AG08395 (cell line): ENCODE measurements at regions not wholly inside any gene's neighbourhood (a gene's known extent, or its start where the extent isn't known, plus 50 kb on each side); places are given as distances from the start of the nearest gene placed in this dataset.

ENCODE experiments used
- DNase-seq: peaks from one replicate; pipeline ENCODE4 v3.0.0; 2012; ENCODE audit warnings: mixed read lengths, low spot score

DNA sequence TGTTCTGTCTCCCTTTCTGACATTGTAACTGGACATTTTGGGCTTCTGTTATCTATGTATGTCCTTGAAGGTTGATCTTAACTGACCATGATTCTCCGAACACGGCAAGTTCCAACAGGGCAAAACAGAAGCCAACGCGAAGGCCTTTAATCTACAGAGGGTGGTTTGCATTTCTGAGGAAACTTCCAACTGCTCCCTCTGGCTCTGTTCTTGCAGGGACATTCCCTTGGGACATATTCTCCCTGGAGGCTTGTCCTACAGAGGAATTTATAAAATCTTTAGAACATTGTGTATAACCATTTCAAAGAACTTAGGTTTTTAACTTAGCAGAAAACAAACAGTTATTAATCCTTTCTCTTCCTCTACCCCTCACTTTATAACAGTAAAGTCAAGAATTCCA, 189.0 kb upstream of the CDYL start:
- no peak for DNase-seq

DNA sequence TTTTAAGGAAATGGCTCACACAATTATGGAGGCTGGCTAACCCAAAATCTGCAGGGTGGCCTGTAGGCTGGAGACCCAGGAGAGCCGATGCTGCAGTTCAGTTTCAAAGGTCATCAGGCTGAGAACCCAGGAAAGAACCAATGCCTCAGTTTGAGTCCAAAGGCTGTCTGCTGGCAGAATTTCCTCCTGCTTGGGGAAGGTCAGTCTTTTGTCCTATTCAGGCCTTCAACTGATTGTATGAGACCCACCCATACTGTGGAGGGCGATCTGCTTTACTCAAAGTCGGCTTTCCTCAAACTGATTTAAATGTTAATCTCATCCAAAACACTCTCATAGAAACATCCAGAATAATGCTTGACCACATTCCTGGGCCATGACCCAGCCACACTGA, 189.7 kb upstream of the CDYL start:
- DNase-seq = no peak

DNA sequence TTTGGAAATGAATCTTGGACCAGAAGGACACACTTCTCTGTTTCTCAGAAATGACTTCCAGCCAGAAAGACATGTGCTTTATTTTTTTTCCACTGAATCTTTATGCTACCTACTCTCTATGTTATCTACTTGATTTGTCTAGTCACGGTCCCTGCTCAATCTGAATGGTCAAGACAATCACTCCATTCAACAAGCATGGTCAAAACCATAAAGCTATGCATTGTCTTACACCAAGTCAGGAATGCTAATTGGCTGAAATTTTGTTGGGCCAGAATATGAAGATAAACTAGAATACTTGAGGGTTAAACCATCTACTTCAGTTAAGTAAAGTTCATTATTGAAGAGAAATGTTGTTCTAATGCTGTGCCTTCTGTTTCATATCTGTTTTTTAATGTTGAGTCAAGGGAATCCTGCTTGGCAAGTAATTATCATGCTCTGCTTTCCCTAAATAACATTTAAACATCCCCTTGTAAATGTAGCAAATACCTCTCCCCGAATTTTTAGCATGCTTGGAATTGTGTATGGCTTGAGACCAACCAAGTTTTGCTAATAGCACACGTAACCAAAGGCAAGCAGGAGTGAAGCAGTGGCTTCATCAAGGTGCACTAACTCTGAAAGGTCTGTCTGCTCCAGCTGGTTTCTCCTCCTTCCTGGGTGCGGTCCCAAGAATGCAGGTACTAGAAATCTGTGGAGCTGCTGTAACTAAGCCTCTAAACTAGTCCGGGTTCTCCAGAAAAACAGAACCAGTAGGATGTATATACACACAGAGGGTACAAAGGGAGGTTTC, 190.3 kb upstream of the CDYL start:
- DNase-seq = no peak

DNA sequence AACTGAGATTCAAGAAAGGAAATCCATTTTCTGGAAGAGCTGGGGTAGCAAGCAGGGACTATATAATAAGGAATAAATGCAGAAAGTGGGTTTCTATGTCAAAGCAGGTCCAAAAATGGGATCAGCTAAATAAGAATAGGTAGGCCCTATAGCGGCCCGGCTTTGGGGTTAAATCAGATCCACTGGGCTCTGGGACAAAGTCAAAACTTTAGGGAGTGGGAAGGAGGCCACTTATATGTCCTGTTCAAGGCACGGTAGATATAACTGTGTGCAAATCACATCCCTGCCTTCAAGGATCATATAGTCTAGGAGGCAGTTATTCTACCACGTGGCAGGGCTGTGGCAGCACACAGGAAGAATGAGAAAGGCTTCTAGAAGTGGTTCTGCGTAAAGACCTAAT, 191.4 kb upstream of the CDYL start:
- no peak for DNase-seq

- no peak for DNase-seq
Measured at GRCh38 chr6:4582506-4583417, 193.4 kb upstream of the CDYL start.

GRCh38 chr6:4581468-4582385, 194.5 kb upstream of the CDYL start:
- DNase-seq = peak; percentile 90

DNA sequence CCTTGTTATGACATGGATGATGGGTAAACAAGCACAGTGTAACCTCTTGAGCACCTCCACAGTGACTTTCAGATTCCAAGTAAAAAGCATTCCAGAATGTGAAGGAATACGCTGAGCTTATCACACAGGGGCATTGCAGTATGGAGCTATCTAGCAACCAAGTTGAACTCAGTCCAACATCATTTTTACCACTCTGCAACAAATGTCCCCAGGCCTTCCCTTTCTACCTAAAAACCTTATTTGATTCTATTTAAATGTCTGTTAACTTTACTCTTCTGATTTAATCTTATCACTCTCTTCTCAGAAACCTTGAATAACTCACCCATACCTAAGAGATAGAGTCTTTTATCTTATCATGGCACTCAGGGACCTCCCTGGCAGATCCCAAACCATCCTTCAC, 195.8 kb upstream of the CDYL start:
- DNase-seq = no peak

GRCh38 chr6:4577406-4577805, 198.8 kb upstream of the CDYL start:
- DNase-seq = peak; percentile 82

GRCh38 chr6:4575714-4576113, 200.5 kb upstream of the CDYL start:
- DNase-seq = no peak

DNA sequence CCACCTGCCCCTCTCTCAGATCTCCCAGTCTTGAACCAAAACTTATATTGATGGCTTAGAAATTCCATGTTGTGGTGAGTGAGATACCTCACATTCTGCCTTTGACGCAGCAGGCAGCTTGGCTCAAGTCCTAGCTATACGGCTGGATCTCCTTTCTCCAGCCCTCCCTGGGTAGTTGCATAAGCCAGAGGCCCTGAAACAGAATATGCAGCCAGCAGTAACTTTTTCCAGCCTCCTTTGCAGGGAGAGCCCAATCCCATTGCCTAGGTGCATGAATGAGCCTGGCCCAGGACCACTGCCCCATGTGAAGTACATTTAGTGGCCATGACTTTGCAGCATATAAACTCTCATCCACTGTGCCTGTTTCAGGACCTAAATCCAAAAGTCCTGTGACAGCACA, 202.2 kb upstream of the CDYL start:
- DNase-seq = peak; percentile 13

- no peak for DNase-seq
Measured at GRCh38 chr6:4571011-4571410, 205.2 kb upstream of the CDYL start.

- no peak for DNase-seq
Measured at GRCh38 chr6:4568138-4568537, 208.1 kb upstream of the CDYL start.

DNA sequence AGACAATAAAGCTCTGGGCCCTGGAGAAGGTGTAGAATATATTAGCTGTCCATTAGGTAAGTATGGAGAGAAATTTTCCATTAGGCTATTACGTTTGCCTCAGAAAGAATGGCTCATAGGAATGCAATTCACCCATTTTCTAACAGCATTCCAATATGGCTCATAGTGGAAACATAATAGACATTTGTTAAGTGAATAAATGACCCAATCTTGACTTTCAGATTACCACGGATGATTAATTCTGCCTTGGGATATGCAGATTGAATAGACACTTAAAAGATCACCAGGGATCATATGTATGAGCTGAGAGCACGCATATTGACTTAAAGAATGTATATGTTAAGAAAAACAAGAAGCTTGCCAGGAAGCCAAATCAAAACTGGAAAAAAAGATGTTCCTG, 209.1 kb upstream of the CDYL start:
- peak; percentile 60 for DNase-seq

DNA sequence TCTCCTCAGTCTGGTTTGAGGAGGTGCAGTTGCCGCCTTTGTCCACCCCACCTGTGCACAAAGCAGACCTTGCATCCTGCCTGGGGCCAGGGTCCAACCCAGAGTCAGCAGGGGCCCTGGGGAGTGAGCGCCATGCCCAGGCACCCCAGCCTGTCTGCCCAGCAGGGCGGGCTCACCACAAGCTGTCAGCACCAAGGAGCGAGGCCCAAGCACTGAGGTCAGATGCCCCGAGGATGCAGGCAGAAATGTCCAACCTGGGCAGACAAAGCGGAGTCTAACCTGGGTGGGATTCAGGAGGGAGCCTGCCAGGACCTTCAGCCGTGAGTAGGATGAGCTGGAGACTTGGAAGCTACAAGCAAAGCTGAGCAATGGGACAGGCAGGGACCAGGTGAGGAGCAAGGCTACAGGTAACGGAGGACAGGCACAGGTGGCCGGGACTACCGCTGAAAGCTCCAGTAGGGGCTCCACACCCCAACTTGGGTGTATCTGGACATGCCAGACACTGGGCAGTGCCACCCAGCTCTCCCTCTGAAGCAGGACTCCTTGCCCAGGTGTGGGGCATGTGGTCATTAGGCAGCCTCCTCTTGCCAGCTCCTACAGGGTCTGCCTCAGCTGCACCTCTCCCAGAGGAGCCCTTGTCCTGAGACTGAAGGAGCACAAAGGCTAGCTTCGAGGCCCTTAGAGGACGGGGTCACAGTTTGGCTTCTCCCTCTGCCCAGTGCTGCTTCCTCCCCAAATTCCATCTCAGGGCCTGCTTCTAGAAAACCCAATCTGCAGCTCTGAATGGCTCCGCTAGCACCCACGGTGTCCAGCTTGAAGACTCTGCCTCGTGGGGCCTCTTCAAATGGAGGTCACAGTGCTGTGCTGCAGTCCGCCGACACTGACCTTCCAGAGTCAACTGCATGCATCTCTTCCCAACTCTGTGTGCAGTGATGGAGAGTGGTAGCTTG, 210.6 kb upstream of the CDYL start:
- DNase-seq = no peak

- DNase-seq = no peak
Measured at GRCh38 chr6:4564801-4565271, 211.4 kb upstream of the CDYL start.

- no peak for DNase-seq
Measured at GRCh38 chr6:4563877-4564276, 212.3 kb upstream of the CDYL start.

- DNase-seq = no peak
Measured at GRCh38 chr6:4563156-4563555, 213.0 kb upstream of the CDYL start.

GRCh38 chr6:4561773-4562400, 214.3 kb upstream of the CDYL start:
- DNase-seq = no peak

DNA sequence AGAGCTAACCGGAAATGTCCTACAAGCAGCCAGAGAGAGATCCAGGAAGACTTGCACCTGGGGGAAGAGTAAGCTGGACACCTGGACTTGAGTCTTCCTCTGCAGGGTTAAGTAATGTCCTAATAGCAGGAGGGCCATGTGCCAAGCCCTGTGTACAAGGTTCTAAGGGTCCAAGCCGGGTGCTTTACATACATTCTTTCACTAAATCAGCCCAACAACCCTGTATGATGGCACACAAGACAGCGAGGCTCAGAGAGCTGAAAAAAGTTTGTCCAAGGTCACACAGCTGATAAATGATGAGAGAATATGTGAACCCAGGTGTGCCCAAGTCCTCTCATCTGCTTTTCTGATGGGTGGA, 215.1 kb upstream of the CDYL start:
- DNase-seq = no peak

DNA sequence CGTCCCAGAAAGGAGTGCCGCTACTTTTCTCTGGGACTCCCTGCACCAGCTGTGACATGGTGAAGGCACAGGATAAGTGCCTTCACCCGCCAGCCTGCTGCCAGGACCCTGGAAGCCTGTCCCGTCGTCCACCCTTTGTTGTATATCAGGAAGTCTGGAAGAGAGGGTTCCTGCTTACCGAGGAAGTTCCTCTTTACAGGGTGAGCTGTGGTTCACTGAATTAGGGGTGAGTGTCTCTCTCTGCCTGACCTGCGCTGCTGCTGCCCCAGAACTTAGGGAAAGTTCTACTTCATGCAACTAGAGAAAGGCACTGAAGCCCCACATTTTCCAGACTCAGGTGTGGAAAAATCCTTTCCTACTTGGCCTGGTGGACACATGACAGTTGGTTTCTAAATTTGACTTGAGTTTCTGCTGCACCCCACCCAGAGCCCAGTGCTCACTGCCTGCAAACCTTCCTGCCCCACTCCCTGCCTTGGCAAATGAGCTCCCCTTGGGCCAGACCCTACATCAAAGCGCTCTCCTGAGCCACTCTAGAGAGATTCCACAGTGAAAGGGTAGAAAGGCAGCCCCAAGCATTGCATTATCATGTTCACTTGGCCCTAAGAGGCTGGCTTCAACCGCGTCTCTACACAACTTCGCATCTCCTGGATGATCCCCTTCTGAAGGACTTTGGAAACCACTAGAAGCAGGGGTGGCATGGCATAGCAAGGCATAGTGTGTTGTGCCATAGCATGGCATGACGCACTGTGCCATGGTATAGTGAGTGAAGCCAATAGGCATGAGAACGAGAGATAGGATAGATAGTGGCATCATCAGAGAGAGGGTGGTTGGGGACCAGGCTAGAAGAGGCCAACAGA, 215.8 kb upstream of the CDYL start:
- no peak for DNase-seq
